Peyer's patch (tissue), 4 donors: ENCODE measurements at regions not wholly inside any gene's neighbourhood (a gene's known extent, or its start where the extent isn't known, plus 50 kb on each side); places are given as distances from the start of the nearest gene placed in this dataset.

Experiments used
- CTCF ChIP-seq, 6 experiments: fragments of 450-650 bp in 4 of 6; fragments of 200-600 bp in 2 of 6; sonication (generic) in 1 of 6; IDR thresholded peaks; one replicate each; pipeline ENCODE4 v1.5.1; 2017 to 2019; ENCODE audit warnings: antibody characterized with exemption in 6 of 6, mild to moderate bottlenecking in 3 of 6, moderate library complexity in 1 of 6
- POLR2A ChIP-seq, 2 donors: fragments of 450-650 bp; IDR thresholded peaks; one replicate each; pipeline ENCODE4 v1.5.1; 2017; ENCODE audit warnings: antibody characterized with exemption in 2 of 2, mild to moderate bottlenecking in 2 of 2, moderate library complexity in 2 of 2

GRCh38 chr1:96308314-96308713 lies 413.3 kb upstream of the PTBP2 start:
- TF ChIP-seq CTCF (IDR thresholded peaks at IDR 0.05) (no peak), POLR2A (IDR thresholded peaks at IDR 0.05) (no peak)
